Subcutaneous abdominal adipose tissue (tissue), 5 donors: ENCODE measurements at regions not wholly inside any gene's neighbourhood (a gene's known extent, or its start where the extent isn't known, plus 50 kb on each side); places are given as distances from the start of the nearest gene placed in this dataset.

ENCODE experiments used
- H3K27ac ChIP-seq: one replicate; pipeline ENCODE4 v1.7.0; 2013; ENCODE audit warnings: low read depth, mild to moderate bottlenecking, inconsistent platforms, low read length, moderate library complexity
- H3K27me3 ChIP-seq, 5 donors: one replicate each; pipeline ENCODE4 v1.7.0; 2013; ENCODE audit warnings: low read length in 5 of 5, inconsistent platforms in 1 of 5; ENCODE audit not compliant: control insufficient read depth in 5 of 5, insufficient read depth in 4 of 5
- H3K36me3 ChIP-seq, 5 donors: one replicate each; pipeline ENCODE4 v1.7.0; 2013; ENCODE audit warnings: low read length in 5 of 5; ENCODE audit not compliant: control insufficient read depth in 5 of 5, insufficient read depth in 5 of 5
- H3K4me1 ChIP-seq, 5 donors: one replicate each; pipeline ENCODE4 v1.7.0; 2013; ENCODE audit warnings: low read length in 5 of 5, mild to moderate bottlenecking in 3 of 5, moderate library complexity in 1 of 5; ENCODE audit not compliant: control insufficient read depth in 5 of 5, insufficient read depth in 5 of 5
- H3K4me3 ChIP-seq, 5 donors: one replicate each; pipeline ENCODE4 v1.7.0; 2013; ENCODE audit warnings: low read length in 5 of 5, low read depth in 1 of 5
- H3K9ac ChIP-seq, 5 donors: one replicate each; pipeline ENCODE4 v1.7.0; 2013; ENCODE audit warnings: low read length in 5 of 5, mild to moderate bottlenecking in 4 of 5, moderate library complexity in 3 of 5
- H3K9me3 ChIP-seq, 5 donors: one replicate each; pipeline ENCODE4 v1.7.0; 2013; ENCODE audit warnings: low read length in 5 of 5; ENCODE audit not compliant: control insufficient read depth in 5 of 5
- donor health status: healthy.
- donor health status: healthy.
- donor health status: healthy.
- donor health status: healthy.
- donor health status: healthy.

- Histone ChIP-seq H3K9ac (no peak overlapping the region), H3K4me3 (no peak overlapping the region), H3K9me3 (no peaks in the 10 kb centered on the region), H3K27me3 (no peaks in the 10 kb centered on the region), H3K4me1 (peaks cover 0 to 10% (median 5%) of the 10 kb centered on the region in 5 donors), H3K27ac (no peak overlapping the region), H3K36me3 (no peaks in the 10 kb centered on the region)
These were observed 469.8 kb downstream of the BCAT1 start for GRCh38 chr12:24479131-24479530.

- Histone ChIP-seq H3K4me3 (no peak overlapping the region), H3K36me3 (no peaks in the 10 kb centered on the region), H3K9ac (no peak overlapping the region), H3K27ac (no peak overlapping the region), H3K27me3 (no peaks in the 10 kb centered on the region), H3K9me3 (no peaks in the 10 kb centered on the region), H3K4me1 (peaks cover 0 to 10% (median 5%) of the 10 kb centered on the region in 5 donors)
These were observed 470.6 kb downstream of the BCAT1 start for GRCh38 chr12:24478254-24478653.

GRCh38 chr12:24476310-24476709 lies 472.6 kb downstream of the BCAT1 start:
- H3K9ac ChIP-seq, result no peak overlapping the region
- H3K4me1 ChIP-seq, result peaks cover 0 to 2% (median 0%) of the 10 kb centered on the region in 5 donors
- H3K9me3 ChIP-seq, result no peaks in the 10 kb centered on the region
- H3K27me3 ChIP-seq, result no peaks in the 10 kb centered on the region
- no peak overlapping the region for H3K27ac ChIP-seq
- no peaks in the 10 kb centered on the region for H3K36me3 ChIP-seq
- no peak overlapping the region for H3K4me3 ChIP-seq

GRCh38 chr12:24475337-24475736 lies 473.6 kb downstream of the BCAT1 start:
- Histone ChIP-seq H3K36me3 (no peaks in the 10 kb centered on the region), H3K9me3 (no peaks in the 10 kb centered on the region), H3K4me3 (no peak overlapping the region), H3K9ac (no peak overlapping the region), H3K4me1 (peaks cover 0 to 2% (median 0%) of the 10 kb centered on the region in 5 donors), H3K27me3 (no peaks in the 10 kb centered on the region), H3K27ac (no peak overlapping the region)

- Histone ChIP-seq H3K9ac (no peak overlapping the region), H3K9me3 (no peaks in the 10 kb centered on the region), H3K27me3 (no peaks in the 10 kb centered on the region)
These were observed 475.8 kb downstream of the BCAT1 start for GRCh38 chr12:24473097-24473496.

GRCh38 chr12:24470050-24470449 lies 478.9 kb downstream of the BCAT1 start:
- Histone ChIP-seq H3K9me3 (no peaks in the 10 kb centered on the region), H3K27me3 (no peaks in the 10 kb centered on the region), H3K36me3 (no peaks in the 10 kb centered on the region), H3K4me1 (peaks cover 0 to 20% (median 0%) of the 10 kb centered on the region in 5 donors), H3K27ac (no peak overlapping the region), H3K9ac (no peak overlapping the region), H3K4me3 (no peak overlapping the region)

More at GRCh38 chr12:24473097-24473496, 475.8 kb downstream of the BCAT1 start:
- Histone ChIP-seq H3K36me3 (no peaks in the 10 kb centered on the region), H3K27ac (no peak overlapping the region), H3K4me3 (no peak overlapping the region), H3K4me1 (peaks cover 0 to 11% (median 0%) of the 10 kb centered on the region in 5 donors)

GRCh38 chr12:24469089-24469488 lies 479.8 kb downstream of the BCAT1 start:
- no peaks in the 10 kb centered on the region for H3K9me3 ChIP-seq
- H3K36me3 ChIP-seq, result peaks cover 0 to 3% (median 0%) of the 10 kb centered on the region in 5 donors
- H3K4me3 ChIP-seq, result no peak overlapping the region
- H3K4me1 ChIP-seq, result peaks cover 0 to 20% (median 0%) of the 10 kb centered on the region in 5 donors
- H3K27ac ChIP-seq, result no peak overlapping the region
- no peak overlapping the region for H3K9ac ChIP-seq
- no peaks in the 10 kb centered on the region for H3K27me3 ChIP-seq

GRCh38 chr12:24467226-24467625 lies 481.7 kb downstream of the BCAT1 start:
- Histone ChIP-seq H3K9me3 (no peaks in the 10 kb centered on the region), H3K27me3 (no peaks in the 10 kb centered on the region), H3K27ac (no peak overlapping the region), H3K4me3 (no peak overlapping the region), H3K4me1 (peaks cover 0 to 20% (median 0%) of the 10 kb centered on the region in 5 donors), H3K36me3 (peaks cover 0 to 3% (median 0%) of the 10 kb centered on the region in 5 donors), H3K9ac (no peak overlapping the region)

- Histone ChIP-seq H3K36me3 (peaks cover 0 to 3% (median 0%) of the 10 kb centered on the region in 5 donors), H3K9ac (no peak overlapping the region), H3K27ac (no peak overlapping the region), H3K9me3 (no peaks in the 10 kb centered on the region), H3K27me3 (no peaks in the 10 kb centered on the region), H3K4me3 (no peak overlapping the region), H3K4me1 (peaks cover 0 to 12% (median 0%) of the 10 kb centered on the region in 5 donors)
These were observed 485.5 kb downstream of the BCAT1 start for GRCh38 chr12:24463375-24463774.

- Histone ChIP-seq H3K9me3 (no peaks in the 10 kb centered on the region), H3K27ac (no peak overlapping the region), H3K4me3 (no peak overlapping the region), H3K36me3 (peaks cover 0 to 3% (median 0%) of the 10 kb centered on the region in 5 donors), H3K9ac (no peak overlapping the region), H3K4me1 (peaks cover 0 to 8% (median 0%) of the 10 kb centered on the region in 5 donors), H3K27me3 (no peaks in the 10 kb centered on the region)
These were observed 486.0 kb downstream of the BCAT1 start for GRCh38 chr12:24462946-24463345.
